ENCODE measurements at regions not wholly inside any gene's neighbourhood (a gene's known extent, or its start where the extent isn't known, plus 50 kb on each side); places are given as distances from the start of the nearest gene placed in this dataset.

DNA sequence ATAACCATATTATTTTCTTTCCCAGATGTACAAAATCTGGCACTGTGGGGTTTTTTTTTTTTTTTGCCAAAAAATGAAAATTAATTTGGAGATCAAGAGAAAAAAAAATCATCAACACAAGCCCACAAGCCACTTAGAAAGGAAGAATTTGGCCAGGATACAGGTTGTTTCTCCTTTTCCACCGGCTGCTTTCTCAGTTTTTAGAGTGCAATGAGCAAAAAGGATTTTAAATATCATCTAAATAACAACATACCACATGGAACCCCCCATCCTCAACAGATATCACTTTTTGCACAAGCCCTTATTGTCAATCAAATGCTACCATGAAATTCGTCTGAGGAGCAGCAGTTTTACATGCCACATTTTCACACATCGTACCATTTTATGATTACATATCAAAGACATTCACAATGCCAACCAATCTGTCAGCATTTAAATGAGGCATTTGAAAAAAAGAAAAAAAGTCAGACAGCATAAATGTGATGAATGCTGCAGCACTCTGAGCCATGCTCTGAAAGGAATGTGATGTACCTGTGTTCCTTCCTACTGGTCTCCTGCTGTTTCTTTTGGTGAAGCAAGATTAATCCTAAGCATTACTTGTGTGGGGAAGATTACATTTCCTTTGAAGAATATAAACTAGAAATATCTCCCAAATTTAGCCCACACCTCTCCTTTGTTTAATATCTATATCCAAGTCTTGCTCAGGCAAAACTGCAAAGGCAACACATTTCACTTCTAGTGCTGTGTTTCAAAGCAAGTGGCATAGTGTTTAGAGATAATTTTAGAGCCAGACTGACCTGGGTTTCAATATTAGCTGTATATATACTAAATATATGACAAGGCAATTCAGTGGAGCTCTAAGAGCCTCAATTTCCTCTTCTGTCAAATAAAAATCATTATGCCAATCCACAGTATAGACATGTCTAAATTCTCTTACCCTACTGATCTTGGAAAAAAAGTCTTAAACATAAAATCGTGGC lies 391.3 kb downstream of the CMPK2 start:
- no peak for DNase-seq (ENCODE audit: low spot score)

DNA sequence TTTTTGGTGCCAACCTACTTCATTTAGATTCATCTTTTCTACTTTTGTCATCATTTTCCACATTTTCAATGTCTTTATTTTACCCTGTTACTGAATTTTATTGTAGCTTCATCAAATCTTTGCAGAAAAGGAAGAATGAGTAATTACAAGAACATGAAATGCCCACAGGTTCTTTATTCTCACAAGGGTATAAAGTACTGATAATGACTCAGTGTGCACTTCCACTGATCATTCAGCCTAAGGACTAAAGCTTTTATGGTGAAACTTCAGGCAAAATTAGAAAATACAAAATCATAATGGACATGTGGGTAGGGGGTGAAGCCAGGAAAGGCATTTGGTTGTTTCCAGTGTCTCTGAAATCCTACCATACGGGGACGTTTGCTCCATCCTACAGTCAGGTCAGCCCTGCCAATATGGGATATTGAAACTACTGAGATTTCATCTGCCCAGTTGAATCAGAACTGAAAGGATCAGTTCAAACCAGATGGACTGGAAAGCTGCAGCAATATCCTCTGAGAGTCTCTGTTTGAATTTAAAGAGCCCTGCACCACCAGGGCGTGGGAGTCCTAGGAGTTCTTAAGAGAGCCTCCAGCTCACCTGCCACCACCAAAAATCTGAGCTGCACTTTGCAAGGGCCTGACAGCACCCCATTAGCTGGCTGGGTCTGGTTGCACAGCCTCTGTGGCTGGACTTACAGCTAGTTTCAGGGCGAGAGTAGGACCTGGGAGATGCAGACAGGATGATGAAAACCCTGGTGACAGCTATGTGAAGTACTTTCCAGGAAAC lies 390.4 kb downstream of the CMPK2 start:
- no peak for DNase-seq (ENCODE audit: low spot score)

DNA sequence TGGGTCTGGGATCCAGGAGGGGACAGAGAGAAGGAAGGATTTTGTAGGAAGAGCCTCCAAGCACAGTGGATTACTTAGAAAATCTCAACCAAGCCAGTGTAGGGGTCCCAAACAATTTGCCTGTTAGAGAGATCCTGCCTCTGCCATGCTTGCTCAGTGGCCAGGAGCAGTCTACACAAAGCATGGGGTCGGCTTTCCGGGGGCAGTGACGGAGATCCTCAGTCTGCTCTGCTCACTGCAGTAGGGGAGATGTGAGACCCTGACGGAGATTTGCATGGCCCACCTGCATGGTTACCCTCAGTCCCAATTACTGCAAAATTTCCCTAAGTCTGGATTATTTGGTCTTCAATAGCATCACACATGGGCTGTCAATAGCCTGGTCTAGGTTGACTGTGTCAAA lies 385.2 kb downstream of the CMPK2 start:
- no peak for DNase-seq (ENCODE audit: low spot score)

DNA sequence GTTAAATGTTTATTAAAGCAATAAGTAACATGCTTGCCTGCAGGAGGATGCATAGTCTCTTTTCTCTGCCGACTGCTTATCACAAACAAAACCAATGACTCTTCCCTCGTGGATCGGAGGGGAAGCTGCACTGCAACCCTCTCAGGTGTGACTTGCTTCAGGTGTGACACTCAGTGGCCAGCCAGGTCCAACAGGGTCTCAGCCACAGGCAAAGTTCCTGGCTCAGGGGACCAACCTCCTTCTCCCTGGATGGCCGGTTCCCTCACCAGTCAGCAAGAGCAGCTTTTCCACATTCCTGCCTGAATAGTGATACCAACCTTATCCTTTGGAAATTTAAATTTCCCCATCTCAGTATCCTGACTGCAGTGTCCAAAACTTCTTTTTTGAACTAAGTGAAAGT lies 383.5 kb downstream of the CMPK2 start:
- DNase-seq (ENCODE audit: low spot score), result no peak

DNA sequence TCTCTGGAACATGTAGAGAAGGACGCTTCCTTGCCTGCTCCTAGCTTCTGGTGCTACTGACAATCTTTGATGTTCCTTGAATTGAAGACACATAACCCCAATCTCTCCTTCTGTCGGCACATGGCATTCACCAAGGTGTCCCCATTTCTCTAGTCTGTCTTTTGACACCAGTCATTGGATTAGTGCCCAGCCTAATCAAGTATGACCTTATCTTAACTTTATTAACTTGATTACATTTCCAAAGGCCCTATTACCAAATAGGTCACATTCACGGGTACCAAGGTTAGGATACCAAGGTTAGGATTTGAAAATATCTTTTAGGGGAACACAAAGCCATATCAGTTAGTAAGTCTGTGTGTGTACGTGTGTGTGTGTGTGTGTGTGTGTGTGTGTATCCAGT lies 377.9 kb downstream of the CMPK2 start:
- no peak for DNase-seq (ENCODE audit: low spot score)

DNA sequence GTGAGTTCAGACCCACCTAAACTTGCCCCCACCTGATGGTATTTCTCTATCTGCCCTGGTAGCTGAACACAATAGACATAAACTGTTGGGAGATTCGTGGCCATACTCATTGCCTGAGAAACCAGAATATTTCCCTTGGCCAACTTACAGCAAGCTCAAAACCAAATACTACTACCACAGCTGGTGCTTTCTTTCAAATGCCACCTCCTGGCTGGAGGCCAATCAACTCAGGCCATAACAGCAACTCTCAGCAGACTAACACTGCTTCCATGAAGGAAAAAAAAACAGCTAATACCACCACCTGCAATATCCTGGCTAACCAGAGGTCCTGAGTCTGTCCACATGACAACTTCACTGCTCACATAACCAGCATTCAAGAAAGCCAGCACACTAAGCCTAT lies 373.1 kb downstream of the CMPK2 start:
- DNase-seq (ENCODE audit: low spot score), result no peak

DNA sequence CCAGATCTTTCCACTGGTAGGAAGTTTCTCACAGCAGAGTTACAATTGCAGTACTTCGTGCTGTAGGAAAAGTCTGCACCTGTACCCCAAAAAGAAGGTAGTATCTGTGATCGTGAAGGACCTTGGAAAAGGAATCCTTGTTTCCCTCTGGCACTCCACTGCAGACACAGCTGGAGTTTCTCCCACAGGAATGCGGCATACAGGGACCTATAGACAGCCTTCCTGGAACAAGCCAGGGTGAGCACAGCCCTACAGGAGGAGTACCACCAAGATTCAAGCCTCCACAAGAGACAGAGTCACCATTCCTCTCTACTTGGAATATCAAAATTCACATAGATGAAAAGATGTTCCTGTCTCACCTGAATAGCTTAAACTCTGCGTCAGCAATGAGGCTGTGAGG lies 372.4 kb downstream of the CMPK2 start:
- no peak for DNase-seq (ENCODE audit: low spot score)

DNA sequence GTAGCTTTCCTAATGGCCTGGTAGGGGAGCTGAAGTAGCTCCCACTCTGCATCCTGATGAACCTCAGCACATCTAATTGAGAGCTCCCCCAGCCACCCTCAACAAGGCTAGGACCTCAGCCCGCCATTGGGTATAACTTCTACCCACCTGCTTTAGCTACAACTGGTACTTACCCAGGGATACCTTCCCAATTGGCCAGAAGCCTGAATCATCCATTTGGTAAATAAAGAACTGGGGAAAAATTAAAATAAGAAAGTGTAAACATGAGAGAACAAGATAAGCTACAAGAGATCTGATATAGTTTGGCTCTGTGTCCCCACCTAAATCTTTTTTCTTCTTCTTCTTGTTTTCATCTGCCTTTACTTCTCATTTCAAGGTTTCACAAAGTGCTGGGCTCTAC lies 372.0 kb downstream of the CMPK2 start:
- DNase-seq (ENCODE audit: low spot score), result no peak

DNA sequence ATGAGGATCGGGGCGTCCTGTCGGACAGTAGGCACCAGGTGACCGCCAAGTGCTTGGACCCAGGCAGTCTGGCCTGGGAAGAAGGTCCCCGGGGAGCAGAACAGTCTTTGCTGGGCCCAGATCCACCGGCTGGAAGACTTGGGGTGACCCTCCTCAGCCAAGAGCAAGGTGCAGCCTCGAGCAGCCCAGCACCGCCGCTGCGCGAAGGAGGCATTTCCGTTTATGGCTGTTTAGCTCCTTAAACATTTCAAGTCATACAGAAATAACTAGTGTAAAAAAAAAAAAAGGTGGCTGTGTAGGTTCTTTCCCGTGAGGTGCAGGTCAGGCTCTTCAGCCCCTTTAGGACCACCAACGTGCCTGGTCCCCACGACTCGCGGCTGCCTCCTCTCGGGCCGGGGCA lies 370.2 kb downstream of the CMPK2 start:
- DNase-seq (ENCODE audit: low spot score), result no peak

DNA sequence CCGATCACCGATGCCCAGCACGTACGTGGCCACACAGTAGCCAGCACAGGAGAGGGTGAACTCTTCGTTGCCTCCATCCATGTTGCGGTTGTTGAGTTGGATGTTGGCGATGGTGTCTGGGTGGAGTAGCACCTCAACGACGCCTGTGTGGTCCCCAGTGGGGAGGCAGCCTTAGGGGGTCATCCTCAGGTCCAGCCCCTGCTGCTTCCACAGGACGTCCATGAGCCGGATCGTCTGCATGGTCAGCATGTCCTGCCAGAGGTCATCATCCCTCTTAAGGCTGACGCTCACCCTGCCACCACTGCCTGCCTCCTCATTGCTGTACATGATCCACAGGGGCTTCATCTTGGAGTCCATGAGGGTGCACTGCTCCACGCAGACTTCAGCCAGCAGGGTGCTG lies 369.3 kb downstream of the CMPK2 start:
- no peak for DNase-seq (ENCODE audit: low spot score)

DNA sequence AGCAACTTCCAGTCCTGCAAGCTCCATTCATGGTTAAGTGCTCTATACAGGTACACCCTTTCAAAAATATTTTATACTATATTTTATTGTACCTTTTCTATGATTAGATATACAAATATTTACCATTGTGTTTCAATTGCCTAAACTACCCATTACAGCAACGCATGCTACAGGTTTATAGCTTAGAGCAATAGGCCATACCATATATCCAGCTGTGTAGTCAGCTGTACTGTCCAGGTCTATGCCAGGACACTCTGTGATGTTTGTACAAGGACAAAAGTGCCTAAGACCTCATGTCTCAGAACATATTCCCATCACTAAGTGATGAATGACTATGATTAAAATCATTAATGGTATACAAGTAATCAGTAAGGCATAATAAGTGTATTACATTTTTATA lies 368.7 kb downstream of the CMPK2 start:
- DNase-seq (ENCODE audit: low spot score), result no peak

DNA sequence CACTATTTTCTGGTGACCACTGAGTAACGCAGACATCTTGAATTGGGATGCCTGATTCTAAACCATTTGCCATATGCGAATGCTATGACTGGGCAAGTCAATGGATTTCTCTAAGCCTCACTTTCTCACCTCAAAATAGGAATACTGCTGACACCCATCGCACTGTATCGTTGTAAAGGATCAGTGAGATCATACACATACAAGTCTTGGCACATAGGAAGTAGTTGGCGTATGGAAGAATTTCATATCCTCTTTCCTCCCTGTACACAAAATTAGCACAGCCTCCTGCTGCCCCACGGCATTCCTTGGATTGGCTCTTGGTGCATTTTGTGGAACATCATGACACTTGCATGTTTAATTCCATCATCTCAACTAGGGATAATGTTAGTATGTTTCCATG lies 366.9 kb downstream of the CMPK2 start:
- no peak for DNase-seq (ENCODE audit: low spot score)

DNA sequence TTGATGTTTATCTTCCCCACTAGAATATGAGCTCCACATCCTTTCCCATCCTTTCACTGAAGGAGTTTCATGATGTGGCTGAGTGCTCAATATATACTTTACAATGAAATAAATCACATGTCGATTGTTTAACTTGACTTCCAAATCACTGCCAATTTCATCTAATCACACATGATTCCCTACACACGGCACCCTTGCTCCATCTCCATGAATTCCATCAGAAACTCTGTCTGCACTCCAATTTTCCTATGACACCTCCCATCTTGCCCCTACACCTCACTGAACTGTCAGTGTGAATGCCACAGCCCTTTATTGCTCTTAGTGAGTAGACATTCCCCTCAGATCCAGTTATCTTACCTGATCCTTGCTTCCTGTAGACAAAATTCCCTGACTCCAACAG lies 366.0 kb downstream of the CMPK2 start:
- no peak for DNase-seq (ENCODE audit: low spot score)

DNA sequence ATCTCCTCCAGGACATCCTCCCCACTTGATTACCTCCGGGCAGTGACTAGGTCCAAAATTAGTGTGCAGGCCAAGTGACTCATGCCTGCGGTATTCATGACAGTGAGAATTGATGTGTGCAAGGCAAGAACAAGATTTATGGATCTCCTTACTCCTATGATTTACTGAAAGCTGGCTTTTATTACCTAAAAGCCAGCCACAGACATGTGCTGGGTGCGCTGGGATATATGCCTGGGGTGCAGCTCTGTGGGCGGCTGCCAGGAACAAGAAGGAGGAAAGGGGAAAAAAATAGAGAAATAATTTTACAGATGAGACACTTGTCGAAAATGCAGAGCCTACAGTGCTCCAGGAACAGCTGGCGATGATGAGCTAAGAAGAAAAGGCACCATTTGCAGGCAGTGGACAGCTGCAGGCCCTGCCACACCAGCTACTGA lies 359.3 kb downstream of the CMPK2 start:
- no peak for DNase-seq (ENCODE audit: low spot score)

DNA sequence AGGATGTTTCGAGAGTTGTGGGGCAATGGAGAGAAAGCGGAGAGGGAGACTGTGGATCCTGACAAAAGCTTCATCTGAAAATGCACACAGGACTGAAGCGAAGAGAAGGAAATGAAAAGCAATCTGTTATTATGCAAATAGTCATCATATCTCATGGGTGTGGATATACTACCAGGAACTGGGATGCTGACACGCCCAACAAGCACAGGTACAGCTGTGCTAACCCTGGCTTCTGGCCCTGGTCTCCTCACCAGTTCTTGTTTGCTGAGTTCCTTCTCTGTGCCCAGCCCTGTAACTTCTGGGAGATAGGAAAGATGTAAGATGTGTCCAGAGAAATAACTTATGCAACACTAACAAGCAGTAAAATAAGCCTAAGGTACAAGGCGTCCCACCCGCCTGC lies 358.8 kb downstream of the CMPK2 start:
- DNase-seq (ENCODE audit: low spot score), result no peak

DNA sequence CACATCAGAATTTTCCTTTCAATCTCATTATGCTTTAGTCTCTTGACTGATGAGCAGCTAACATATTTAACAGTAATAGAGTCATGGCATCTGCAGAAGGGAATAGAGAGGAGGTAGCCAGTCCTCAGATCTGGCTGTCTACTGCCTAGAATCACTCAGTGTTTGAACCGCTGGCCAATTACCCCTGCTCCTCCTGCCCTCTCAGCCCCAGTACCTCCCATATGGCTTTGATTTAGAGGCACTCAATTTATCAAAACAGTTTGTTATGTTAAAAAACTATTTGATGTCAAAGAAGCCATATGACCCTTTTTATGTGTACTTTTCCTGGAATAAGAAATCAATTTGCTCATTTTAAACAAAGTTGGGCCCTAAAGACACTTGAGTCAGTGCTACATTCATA lies 355.2 kb downstream of the CMPK2 start:
- no peak for DNase-seq (ENCODE audit: low spot score)

DNA sequence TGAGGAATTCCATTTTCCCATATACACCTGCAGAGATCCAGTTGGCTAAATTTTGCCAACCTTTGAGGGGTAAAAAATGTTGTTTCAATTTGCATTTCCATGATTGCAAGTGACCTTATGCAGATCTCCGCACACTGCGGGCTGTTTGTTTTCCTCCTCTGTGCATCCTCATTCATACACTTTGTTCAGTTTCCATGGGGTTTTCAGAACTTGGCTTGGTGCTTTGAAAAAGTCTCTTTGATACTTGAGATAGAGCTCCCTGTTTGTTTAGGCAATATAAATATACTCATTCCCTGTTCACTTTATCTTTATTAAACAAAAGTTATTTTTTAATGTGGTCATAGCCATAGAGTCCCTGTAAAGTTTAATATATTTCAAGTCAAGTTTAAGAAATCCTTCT lies 353.1 kb downstream of the CMPK2 start:
- DNase-seq (ENCODE audit: low spot score), result no peak

DNA sequence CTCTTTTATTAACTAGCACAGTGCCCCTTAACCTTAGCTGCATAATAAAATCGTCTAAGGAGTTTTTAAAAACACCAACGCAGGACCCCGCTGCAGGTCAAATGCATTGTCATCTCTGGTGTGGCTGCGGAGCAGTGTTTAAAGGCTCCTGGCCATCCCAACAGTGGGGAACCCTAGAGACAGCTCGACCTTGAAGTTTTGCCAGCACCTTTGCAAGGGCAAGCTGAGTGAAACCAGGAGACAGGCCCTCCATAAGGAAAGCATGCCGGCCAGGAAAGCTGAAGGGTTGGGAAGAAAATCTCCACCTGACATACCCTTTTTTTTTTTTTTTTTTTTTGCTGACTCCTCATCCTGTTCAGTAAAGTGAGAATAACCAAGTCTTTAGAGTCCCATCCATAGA lies 349.0 kb downstream of the CMPK2 start:
- DNase-seq (ENCODE audit: low spot score), result no peak

DNA sequence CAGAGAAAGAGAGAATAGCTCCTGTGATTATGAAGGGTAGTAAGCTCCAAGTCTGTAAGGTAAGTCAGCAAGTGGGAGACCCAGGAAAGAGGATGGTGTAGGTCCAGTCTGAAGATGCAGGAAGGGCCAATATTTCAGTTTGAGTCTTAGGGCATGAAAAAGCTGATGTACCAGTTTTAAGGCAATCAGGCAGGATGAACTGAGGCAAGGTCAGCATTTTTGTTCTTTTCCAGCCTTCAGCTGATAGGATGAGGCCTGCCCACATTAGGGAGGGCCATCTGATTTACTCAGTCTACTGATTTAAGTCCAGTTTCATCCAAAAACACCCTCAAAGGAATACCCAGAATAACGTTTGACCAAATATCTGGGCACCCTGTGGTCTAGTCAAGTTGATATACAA lies 347.3 kb downstream of the CMPK2 start:
- DNase-seq (ENCODE audit: low spot score), result no peak

DNA sequence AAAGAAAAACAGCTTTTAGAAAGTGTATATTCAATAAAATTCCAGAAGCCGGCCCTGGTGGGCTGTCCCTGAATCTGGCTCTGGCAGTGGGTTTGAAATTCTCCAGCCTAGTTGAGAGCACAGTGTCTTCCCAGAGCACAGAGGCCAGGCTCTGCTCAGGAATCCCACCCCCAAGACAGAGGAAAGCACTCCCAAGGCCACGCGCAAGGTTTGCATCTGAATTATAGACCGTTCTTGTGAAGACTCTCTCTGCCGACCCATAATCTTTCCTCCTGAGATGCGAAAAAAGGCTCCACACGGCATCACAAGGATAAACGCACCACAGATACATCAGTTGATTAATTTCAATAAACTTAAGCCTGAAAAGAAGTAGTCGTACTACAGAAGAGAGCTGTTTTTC lies 342.2 kb downstream of the CMPK2 start:
- no peak for DNase-seq (ENCODE audit: low spot score)

DNA sequence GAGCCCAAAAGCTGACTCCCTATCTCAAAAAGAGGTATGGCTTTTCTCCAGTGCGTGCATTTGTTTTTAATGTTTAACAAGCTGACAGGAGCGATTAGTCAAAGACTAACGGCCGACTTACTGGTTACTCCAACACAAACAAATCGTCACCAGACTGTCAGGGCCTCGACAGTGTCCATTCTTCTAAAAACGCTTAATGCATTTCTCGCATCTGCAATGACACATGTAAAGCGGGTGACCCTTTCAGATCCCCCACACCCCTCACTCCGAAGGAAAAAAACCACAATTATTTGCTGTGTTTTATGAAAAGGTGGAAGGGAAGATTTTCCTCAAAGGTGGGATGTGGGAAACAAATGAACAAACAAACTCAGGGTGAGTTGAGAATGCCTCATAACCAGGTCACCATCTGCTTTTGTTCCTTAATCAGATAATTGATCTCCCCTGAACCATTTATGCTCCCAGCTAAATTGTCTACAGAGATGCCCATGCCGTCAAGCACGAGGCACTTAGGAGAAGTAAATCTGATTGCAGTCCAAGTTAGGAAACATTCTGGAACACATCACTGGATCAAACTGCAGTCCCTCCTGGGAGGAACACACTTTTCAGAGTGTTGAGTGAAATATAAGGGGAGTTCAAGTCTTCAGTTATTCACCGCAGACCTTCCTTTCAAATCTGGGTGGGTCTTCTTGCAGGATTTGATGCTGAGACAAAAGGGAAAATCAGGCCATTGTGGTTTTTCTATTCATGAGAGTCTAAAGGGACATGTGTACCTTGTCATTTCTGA lies 340.8 kb downstream of the CMPK2 start:
- DNase-seq (ENCODE audit: low spot score), result no peak

DNA sequence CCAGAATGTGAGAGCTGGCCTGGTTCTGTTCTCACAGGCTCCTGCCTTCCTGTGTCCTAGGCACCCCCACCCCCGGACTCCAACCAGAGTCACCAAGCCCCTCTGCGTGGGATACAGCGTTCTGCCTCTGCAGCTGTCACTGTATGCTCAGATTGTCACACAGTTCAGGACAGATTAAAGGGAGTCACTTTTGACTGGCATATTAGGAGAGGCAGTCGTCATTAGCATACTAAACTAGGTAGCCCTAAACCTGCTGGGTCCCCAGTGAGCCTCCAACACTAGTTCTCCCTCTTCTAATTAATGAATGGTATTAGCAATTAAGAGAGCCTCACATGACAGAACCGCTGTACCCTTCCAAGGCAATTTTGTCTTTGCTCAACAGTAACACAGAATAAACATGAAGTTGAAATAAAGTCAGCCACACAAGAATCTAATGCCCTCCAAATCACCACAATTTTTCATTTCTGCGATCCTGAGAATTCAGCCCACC lies 340.2 kb downstream of the CMPK2 start:
- DNase-seq (ENCODE audit: low spot score), result no peak
